ENCODE measurements at regions not wholly inside any gene's neighbourhood (a gene's known extent, or its start where the extent isn't known, plus 50 kb on each side); places are given as distances from the start of the nearest gene placed in this dataset.

GRCh38 chr2:2571301-2572150 lies 240.5 kb upstream of the MYT1L start:
- no peak for DNase-seq (ENCODE audit: low read depth)

GRCh38 chr2:2570871-2571270 lies 239.8 kb upstream of the MYT1L start:
- no peak for DNase-seq (ENCODE audit: low read depth)

- DNase-seq (ENCODE audit: low read depth) = no peak
Measured at GRCh38 chr2:2570360-2570759, 239.3 kb upstream of the MYT1L start.

- DNase-seq (ENCODE audit: low read depth) = no peak
Measured at GRCh38 chr2:2569836-2570235, 238.8 kb upstream of the MYT1L start.

- no peak for DNase-seq (ENCODE audit: low read depth)
Measured at GRCh38 chr2:2569306-2569705, 238.2 kb upstream of the MYT1L start.

GRCh38 chr2:2568411-2568810 lies 237.3 kb upstream of the MYT1L start:
- no peak for DNase-seq (ENCODE audit: low read depth)

- DNase-seq (ENCODE audit: low read depth) = no peak
Measured at GRCh38 chr2:2567776-2568175, 236.7 kb upstream of the MYT1L start.

- DNase-seq (ENCODE audit: low read depth) = peak; percentile 55
Measured at GRCh38 chr2:2566396-2567323, 235.6 kb upstream of the MYT1L start.

- no peak for DNase-seq (ENCODE audit: low read depth)
Measured at GRCh38 chr2:2565671-2566070, 234.6 kb upstream of the MYT1L start.

- no peak for DNase-seq (ENCODE audit: low read depth)
Measured at GRCh38 chr2:2564300-2565078, 233.4 kb upstream of the MYT1L start.

- no peak for DNase-seq (ENCODE audit: low read depth)
Measured at GRCh38 chr2:2563309-2563860, 232.3 kb upstream of the MYT1L start.

- no peak for DNase-seq (ENCODE audit: low read depth)
Measured at GRCh38 chr2:2562867-2563266, 231.8 kb upstream of the MYT1L start.

GRCh38 chr2:2561346-2562095 lies 230.4 kb upstream of the MYT1L start:
- DNase-seq (ENCODE audit: low read depth) = no peak

GRCh38 chr2:2560374-2561015 lies 229.4 kb upstream of the MYT1L start:
- no peak for DNase-seq (ENCODE audit: low read depth)

GRCh38 chr2:2558476-2558875 lies 227.4 kb upstream of the MYT1L start:
- DNase-seq (ENCODE audit: low read depth) = no peak

- no peak for DNase-seq (ENCODE audit: low read depth)
Measured at GRCh38 chr2:2557475-2557874, 226.4 kb upstream of the MYT1L start.

GRCh38 chr2:2550856-2551255 lies 219.8 kb upstream of the MYT1L start:
- DNase-seq (ENCODE audit: low read depth) = no peak

GRCh38 chr2:2547911-2548310 lies 216.8 kb upstream of the MYT1L start:
- DNase-seq (ENCODE audit: low read depth) = no peak

- no peak for DNase-seq (ENCODE audit: low read depth)
Measured at GRCh38 chr2:2547451-2547850, 216.4 kb upstream of the MYT1L start.

- DNase-seq (ENCODE audit: low read depth) = no peak
Measured at GRCh38 chr2:2546046-2546445, 215.0 kb upstream of the MYT1L start.
